Glutamatergic neuron (in vitro differentiated cells): ENCODE measurements at regions not wholly inside any gene's neighbourhood (a gene's known extent, or its start where the extent isn't known, plus 50 kb on each side); places are given as distances from the start of the nearest gene placed in this dataset.

Experiments
- DNase-seq: peaks from one replicate; pipeline ENCODE4 v3.0.0; 2022
- H3K27ac Mint-ChIP-seq: one replicate; pipeline ENCODE4 v1.8.0; 2020; ENCODE audit warnings: mild to moderate bottlenecking, mixed read lengths, inconsistent platforms; ENCODE audit not compliant: unreplicated experiment
- H3K27me3 Mint-ChIP-seq: one replicate; pipeline ENCODE4 v1.8.0; 2020; ENCODE audit warnings: mild to moderate bottlenecking, moderate library complexity, mixed read lengths, inconsistent platforms; ENCODE audit not compliant: unreplicated experiment
- H3K36me3 Mint-ChIP-seq: one replicate; pipeline ENCODE4 v1.8.0; 2020; ENCODE audit warnings: mild to moderate bottlenecking, mixed read lengths, inconsistent platforms; ENCODE audit not compliant: unreplicated experiment
- H3K4me1 Mint-ChIP-seq: one replicate; pipeline ENCODE4 v1.8.0; 2020; ENCODE audit warnings: mild to moderate bottlenecking, low read depth, mixed read lengths, inconsistent platforms; ENCODE audit not compliant: unreplicated experiment
- H3K4me3 Mint-ChIP-seq: one replicate; pipeline ENCODE4 v1.8.0; 2020; ENCODE audit warnings: mild to moderate bottlenecking, mixed read lengths, inconsistent platforms; ENCODE audit not compliant: unreplicated experiment
- H3K9me3 Mint-ChIP-seq: one replicate; pipeline ENCODE4 v1.8.0; 2020; ENCODE audit warnings: mild to moderate bottlenecking, moderate library complexity, mixed read lengths, inconsistent platforms; ENCODE audit not compliant: unreplicated experiment
- CTCF ChIP-seq: fragments of 200-600 bp; sonication (generic); IDR thresholded peaks from one replicate; pipeline ENCODE4 v1.5.0; 2021; ENCODE audit not compliant: partially characterized antibody, unreplicated experiment

DNA sequence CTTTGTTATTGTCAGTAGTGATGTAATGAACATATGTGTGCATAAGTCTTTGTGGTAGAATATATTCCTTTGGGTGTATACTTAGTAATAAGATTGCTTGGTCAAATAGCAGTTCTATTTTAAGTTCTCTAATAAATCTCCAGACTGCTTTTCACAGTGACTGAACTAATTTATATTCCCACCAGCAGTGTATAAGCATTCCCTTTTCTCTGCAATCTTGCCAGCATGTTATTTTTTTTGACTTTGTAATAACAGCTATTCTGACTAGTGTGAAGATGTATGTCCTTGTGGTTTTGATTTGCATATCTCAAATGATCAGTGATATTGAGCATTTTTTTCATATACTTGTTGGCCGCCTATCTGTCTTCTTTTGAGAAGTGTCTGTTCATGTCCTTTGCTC is 111.5 kb upstream of the CDH12 start:
- Mint-ChIP-seq H3K27me3 (no peaks in the 10 kb centered on the region), H3K27ac (no peak overlapping the region), H3K4me3 (no peak overlapping the region), H3K36me3 (peaks cover 5% of the 10 kb centered on the region), H3K4me1 (no peaks in the 10 kb centered on the region), H3K9me3 (no peaks in the 10 kb centered on the region)
- TF ChIP-seq CTCF = no peak
- no peak for DNase-seq

DNA sequence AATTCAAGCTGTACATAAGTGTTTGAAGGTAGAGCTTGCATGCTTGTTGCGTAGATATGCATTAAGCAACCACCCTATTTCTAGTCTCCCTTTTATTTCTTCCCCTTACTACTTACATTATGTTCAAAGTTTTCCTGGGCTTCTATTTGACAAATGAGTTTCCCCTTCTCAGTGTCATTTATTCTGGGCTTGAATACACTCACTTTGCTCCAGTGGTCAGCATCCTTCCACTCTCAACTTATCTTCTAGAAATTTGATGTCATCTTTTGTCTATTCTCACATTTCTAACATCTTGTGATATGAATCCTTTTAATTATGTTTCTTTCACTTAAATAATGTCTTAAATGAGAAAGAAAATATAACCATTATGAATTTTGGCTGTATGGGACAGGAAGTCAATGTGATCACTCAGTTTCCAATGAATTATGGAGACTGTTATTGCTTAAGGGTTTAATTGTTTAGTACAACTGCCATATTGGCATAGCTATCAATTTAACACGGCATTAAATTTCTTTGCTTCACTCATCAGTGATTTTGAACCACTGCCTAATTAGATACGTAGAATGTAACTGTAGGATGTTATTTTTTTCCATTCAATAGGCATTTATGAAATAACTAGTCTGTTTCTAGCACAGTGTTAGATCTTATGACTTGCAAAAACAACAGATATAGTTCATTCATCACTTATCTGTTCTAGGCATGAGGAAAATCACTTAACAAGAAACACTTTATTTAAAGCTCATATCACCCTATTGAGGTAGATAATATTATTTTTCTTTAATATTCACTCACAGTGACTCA is 105.5 kb upstream of the CDH12 start:
- Mint-ChIP-seq H3K27ac (no peak overlapping the region), H3K9me3 (no peaks in the 10 kb centered on the region), H3K36me3 (no peaks in the 10 kb centered on the region), H3K4me1 (no peaks in the 10 kb centered on the region), H3K4me3 (no peak overlapping the region), H3K27me3 (no peaks in the 10 kb centered on the region)
- no peak for TF ChIP-seq CTCF
- no peak for DNase-seq

DNA sequence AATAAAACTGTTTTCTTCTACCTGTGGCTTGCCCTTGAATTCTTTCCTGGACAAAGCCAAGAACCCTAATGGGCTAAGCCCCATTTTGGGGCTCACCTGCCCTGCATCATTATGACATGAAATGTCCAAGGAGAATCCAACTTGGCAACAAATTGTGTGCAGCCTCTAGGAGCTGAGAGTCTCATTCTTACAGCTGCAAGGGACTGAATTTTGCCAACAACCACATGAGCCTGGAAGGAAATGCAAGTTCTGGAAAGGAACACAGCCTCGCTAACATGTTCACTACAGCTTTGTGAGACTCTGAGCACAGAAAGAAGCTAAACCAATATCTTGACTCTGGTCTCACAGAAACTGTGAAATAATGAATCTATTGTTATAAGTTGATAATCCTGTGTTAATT is 94.8 kb upstream of the CDH12 start:
- no peaks in the 10 kb centered on the region for H3K9me3 Mint-ChIP-seq
- H3K4me3 Mint-ChIP-seq = no peak overlapping the region
- no peak overlapping the region for H3K27ac Mint-ChIP-seq
- no peaks in the 10 kb centered on the region for H3K4me1 Mint-ChIP-seq
- TF ChIP-seq CTCF = no peak
- no peaks in the 10 kb centered on the region for H3K27me3 Mint-ChIP-seq
- DNase-seq = no peak
- H3K36me3 Mint-ChIP-seq = no peaks in the 10 kb centered on the region

- no peak overlapping the region for H3K4me3 Mint-ChIP-seq
- H3K27me3 Mint-ChIP-seq = no peaks in the 10 kb centered on the region
- H3K36me3 Mint-ChIP-seq = no peaks in the 10 kb centered on the region
- no peak for DNase-seq
- H3K27ac Mint-ChIP-seq = no peak overlapping the region
- H3K9me3 Mint-ChIP-seq = no peaks in the 10 kb centered on the region
- H3K4me1 Mint-ChIP-seq = no peaks in the 10 kb centered on the region
- no peak for TF ChIP-seq CTCF
Observed at GRCh38 chr5:22938362-22938761, 85.2 kb upstream of the CDH12 start.

GRCh38 chr5:22928821-22929482 is 75.8 kb upstream of the CDH12 start:
- Mint-ChIP-seq H3K27ac (no peak overlapping the region), H3K27me3 (no peaks in the 10 kb centered on the region), H3K4me1 (no peaks in the 10 kb centered on the region), H3K36me3 (peaks cover 4% of the 10 kb centered on the region), H3K9me3 (no peaks in the 10 kb centered on the region), H3K4me3 (no peak overlapping the region)
- DNase-seq = no peak
- no peak for TF ChIP-seq CTCF
